Lung (tissue), 11 donors: ENCODE measurements at regions not wholly inside any gene's neighbourhood (a gene's known extent, or its start where the extent isn't known, plus 50 kb on each side); places are given as distances from the start of the nearest gene placed in this dataset.

Experiments
- ATAC-seq: fragments of 200-7000 bp; cut with Tn5 transposase; one replicate; pipeline ENCODE4 v1.9.1; 2020; ENCODE audit warnings: moderate number of reproducible peaks; ENCODE audit not compliant: insufficient read depth, low FRiP score
- DNase-seq, 3 donors: peaks; one replicate each; pipeline ENCODE4 v3.0.0-alpha.2; 2013 to 2017
- H3K27ac ChIP-seq, 2 donors: one replicate each; pipeline ENCODE4 v1.5.1; 2013; ENCODE audit warnings: mild to moderate bottlenecking in 2 of 2, moderate library complexity in 2 of 2, control low read depth in 1 of 2, inconsistent platforms in 1 of 2, low read depth in 1 of 2, low read length in 1 of 2
- H3K27me3 ChIP-seq, 3 donors: one replicate each; pipeline ENCODE4 v1.5.1; 2013; ENCODE audit warnings: low read length in 2 of 3; ENCODE audit not compliant: control insufficient read depth in 3 of 3, insufficient read depth in 3 of 3
- H3K36me3 ChIP-seq, 4 donors: one replicate each; pipeline ENCODE4 v1.5.1; 2013; ENCODE audit warnings: low read length in 4 of 4, mild to moderate bottlenecking in 1 of 4, moderate library complexity in 1 of 4; ENCODE audit not compliant: control insufficient read depth in 4 of 4, insufficient read depth in 4 of 4
- H3K4me1 ChIP-seq, 5 donors: one replicate each; pipeline ENCODE4 v1.5.1; 2013; ENCODE audit warnings: low read length in 5 of 5, mild to moderate bottlenecking in 2 of 5, moderate library complexity in 1 of 5; ENCODE audit not compliant: control insufficient read depth in 5 of 5, insufficient read depth in 5 of 5
- H3K4me3 ChIP-seq: one replicate; pipeline ENCODE4 v1.5.1; 2013; ENCODE audit warnings: mild to moderate bottlenecking, control low read depth, moderate library complexity
- H3K9ac ChIP-seq, 2 donors: one replicate each; pipeline ENCODE4 v1.5.1; 2013; ENCODE audit warnings: low read length in 2 of 2, control low read depth in 1 of 2; ENCODE audit not compliant: insufficient read depth in 1 of 2
- H3K9me3 ChIP-seq, 4 donors: one replicate each; pipeline ENCODE4 v1.5.1; 2013; ENCODE audit warnings: low read length in 3 of 4, mild to moderate bottlenecking in 1 of 4, moderate library complexity in 1 of 4; ENCODE audit not compliant: control insufficient read depth in 4 of 4, insufficient read depth in 3 of 4
- WGBS, 2 donors: extraction: QIAGEN DNeasy Blood & Tissue Kit; methylation state at CpG; one replicate each; pipeline ENCODE4 v1.1.7; 2013; 5-methylcytosine and 5-hydroxymethylcytosine counted together
- TF ChIP-seq, protein P1 (sequence below): IDR thresholded peaks from 2 replicates; pipeline ENCODE4 v1.5.1; 2012; ENCODE audit warnings: mild to moderate bottlenecking; ENCODE audit errors: control extremely low read depth, extremely low read depth
- donor health status: control.
- donor health status: control.
- donor health status: Bipolar disorder and iron deficiency.
- donor health status: healthy.
- donor health status: DM: yes; HTN: yes; CAD: no.

DNA sequence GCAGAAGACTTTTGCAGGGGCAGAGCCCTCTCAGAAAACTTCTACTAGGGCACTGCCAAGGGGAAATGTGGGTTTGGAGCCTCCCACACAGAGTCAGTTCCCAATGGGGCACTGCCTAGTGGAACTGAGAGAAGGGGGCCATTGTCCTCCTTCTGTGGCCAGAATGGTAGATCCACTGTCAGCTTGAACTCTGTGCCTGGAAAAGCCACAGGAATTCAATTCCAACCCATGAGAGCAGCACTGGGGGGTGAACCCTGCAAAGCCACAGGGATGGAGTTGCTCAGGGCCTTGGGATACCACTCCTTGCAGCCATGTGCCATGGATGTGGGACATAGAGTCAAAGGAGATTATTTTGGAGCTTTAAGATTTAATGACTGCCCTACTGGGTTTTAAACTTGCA is 262.2 kb upstream of the SEMA3C start:
- no peak for ATAC-seq
- Histone ChIP-seq H3K27ac (no peak overlapping the region), H3K27me3 (no peaks in the 10 kb centered on the region), H3K36me3 (no peaks in the 10 kb centered on the region), H3K9ac (no peak overlapping the region), H3K4me1 (no peaks in the 10 kb centered on the region), H3K4me3 (no peak overlapping the region), H3K9me3 (no peaks in the 10 kb centered on the region)
- TF ChIP-seq, protein P1, sequence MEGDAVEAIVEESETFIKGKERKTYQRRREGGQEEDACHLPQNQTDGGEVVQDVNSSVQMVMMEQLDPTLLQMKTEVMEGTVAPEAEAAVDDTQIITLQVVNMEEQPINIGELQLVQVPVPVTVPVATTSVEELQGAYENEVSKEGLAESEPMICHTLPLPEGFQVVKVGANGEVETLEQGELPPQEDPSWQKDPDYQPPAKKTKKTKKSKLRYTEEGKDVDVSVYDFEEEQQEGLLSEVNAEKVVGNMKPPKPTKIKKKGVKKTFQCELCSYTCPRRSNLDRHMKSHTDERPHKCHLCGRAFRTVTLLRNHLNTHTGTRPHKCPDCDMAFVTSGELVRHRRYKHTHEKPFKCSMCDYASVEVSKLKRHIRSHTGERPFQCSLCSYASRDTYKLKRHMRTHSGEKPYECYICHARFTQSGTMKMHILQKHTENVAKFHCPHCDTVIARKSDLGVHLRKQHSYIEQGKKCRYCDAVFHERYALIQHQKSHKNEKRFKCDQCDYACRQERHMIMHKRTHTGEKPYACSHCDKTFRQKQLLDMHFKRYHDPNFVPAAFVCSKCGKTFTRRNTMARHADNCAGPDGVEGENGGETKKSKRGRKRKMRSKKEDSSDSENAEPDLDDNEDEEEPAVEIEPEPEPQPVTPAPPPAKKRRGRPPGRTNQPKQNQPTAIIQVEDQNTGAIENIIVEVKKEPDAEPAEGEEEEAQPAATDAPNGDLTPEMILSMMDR, result no peak
- no peak for DNase-seq

DNA sequence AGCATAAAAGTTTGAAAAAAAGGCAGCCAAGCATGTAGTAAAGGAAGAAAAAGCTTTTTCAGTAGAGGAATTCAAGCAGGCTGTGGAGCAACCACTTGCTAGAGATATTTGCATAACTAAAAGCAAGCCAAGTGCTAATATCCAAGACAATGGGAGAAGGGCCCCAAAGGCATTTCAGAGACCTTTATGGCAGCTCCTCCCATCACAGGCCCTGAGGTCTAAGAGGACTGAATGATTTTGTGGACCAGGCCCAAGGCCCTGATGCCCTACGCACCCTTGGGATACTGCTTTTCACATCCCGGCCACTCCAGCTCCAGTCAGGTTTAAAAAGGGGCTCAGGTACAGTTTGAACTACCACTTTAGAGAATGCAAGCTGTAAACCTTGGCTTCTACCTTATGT is 261.7 kb upstream of the SEMA3C start:
- 95 to 96% methylated on average over 2 of the region's 2 CpGs for WGBS, 2 donors

DNA sequence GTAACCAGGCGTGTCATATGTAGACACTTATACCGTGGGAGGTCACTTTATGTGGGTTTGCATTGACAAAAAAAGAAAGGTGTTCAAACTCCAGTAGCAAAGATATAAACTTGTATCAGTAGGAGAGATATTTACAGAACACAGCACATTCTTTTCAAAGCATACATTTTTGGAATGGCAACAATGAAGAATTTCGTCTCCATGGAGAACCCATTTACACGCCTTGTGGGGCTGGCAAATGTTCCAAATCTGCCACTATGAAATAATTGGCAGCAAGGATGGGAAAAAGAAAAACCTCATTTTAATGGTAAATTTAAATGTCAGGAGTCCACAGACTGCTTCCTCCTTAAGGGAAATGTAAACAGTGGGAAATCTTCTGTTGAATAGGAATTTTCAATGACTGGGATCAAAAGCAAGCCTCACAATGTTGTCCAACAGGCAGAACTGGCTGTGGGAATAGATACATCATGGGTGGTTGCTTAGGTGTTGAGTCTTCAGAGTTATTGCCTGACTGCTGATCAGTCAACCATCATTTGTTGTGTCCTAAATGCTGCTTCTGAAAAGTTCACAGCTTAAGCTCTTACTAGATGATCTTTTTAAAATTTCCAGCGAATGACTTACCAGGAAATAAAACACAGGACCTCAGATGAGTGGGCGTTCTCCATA is 256.6 kb upstream of the SEMA3C start:
- Histone ChIP-seq H3K27ac (no peak overlapping the region), H3K4me3 (no peak overlapping the region), H3K36me3 (no peaks in the 10 kb centered on the region), H3K9me3 (no peaks in the 10 kb centered on the region), H3K27me3 (no peaks in the 10 kb centered on the region), H3K9ac (no peak overlapping the region), H3K4me1 (peaks cover 0 to 9% (median 5%) of the 10 kb centered on the region in 5 donors)
- TF ChIP-seq, protein P1, result no peak
- no peak for ATAC-seq
- WGBS, 2 donors, result 72 to 83% methylated on average over 6 of the region's 6 CpGs
- peak in 2 of 3 donors; percentile 40 to 67 for DNase-seq

More for the DNA sequence above, 261.7 kb upstream of the SEMA3C start:
- Histone ChIP-seq H3K9me3 (no peaks in the 10 kb centered on the region), H3K9ac (no peak overlapping the region), H3K4me3 (no peak overlapping the region), H3K36me3 (no peaks in the 10 kb centered on the region), H3K27me3 (no peaks in the 10 kb centered on the region), H3K27ac (no peak overlapping the region), H3K4me1 (no peaks in the 10 kb centered on the region)
- TF ChIP-seq, protein P1, result no peak
- DNase-seq (no peak), ATAC-seq (no peak)
